ENCODE measurements at regions not wholly inside any gene's neighbourhood (a gene's known extent, or its start where the extent isn't known, plus 50 kb on each side); places are given as distances from the start of the nearest gene placed in this dataset.

DNA sequence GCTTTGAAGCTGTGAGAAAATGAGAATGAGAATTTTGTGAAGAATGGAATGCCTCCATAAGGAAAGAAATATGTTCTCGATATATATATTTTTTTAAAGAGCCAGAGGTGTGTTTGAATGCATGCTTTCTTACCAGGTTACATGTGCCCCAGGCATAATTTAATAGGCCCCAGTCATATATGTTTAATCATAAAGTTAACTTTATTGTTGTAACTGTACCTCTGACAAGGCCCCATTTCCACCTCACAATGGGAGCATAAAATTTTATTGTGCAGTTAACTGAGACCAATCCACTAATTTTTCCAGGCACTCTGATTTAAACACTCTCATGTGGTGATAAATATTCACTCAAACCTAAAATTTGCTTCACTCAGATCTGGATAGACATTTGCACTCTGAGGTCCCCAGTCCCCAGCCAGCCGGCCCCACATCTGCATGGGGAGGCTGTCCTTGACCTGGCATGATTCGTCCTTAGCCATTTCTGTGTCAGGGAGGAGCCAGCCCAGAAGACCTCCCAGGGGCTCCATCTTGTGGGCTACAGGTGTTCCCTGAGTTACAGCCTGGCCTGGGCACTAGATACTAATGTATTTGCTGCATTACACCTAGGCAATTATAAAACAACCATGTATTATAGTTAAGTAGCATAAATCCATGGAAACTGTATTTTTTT is 245.8 kb downstream of the MTRR start:
- no peak for DNase-seq (ENCODE audit: low read depth, low spot score)
- FAIRE-seq: no peak
- no peak overlapping the region for H3K4me3 ChIP-seq (ENCODE audit: control insufficient read depth in 2 of 3, extremely low read depth in 1 of 3, insufficient read depth in 2 of 3, low read depth in 1 of 3, low read length in 3 of 3)
- H2AFZ ChIP-seq (ENCODE audit: control insufficient read depth, low read length): no peak overlapping the region
- no peaks in the 10 kb centered on the region for H3K4me1 ChIP-seq (ENCODE audit: control insufficient read depth, extremely low read depth, insufficient read depth, low read length)
- TF ChIP-seq, protein P1, sequence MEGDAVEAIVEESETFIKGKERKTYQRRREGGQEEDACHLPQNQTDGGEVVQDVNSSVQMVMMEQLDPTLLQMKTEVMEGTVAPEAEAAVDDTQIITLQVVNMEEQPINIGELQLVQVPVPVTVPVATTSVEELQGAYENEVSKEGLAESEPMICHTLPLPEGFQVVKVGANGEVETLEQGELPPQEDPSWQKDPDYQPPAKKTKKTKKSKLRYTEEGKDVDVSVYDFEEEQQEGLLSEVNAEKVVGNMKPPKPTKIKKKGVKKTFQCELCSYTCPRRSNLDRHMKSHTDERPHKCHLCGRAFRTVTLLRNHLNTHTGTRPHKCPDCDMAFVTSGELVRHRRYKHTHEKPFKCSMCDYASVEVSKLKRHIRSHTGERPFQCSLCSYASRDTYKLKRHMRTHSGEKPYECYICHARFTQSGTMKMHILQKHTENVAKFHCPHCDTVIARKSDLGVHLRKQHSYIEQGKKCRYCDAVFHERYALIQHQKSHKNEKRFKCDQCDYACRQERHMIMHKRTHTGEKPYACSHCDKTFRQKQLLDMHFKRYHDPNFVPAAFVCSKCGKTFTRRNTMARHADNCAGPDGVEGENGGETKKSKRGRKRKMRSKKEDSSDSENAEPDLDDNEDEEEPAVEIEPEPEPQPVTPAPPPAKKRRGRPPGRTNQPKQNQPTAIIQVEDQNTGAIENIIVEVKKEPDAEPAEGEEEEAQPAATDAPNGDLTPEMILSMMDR (optimal IDR thresholded peaks at IDR 0.05 in 1 of 3, IDR thresholded peaks at IDR 0.05 in 1 of 3, conservative IDR thresholded peaks at IDR 0.05 in 1 of 3; ENCODE audit: extremely low read depth in 1 of 3, insufficient read depth in 2 of 3, low read length in 3 of 3): no peak
- TF ChIP-seq EZH2 (IDR thresholded peaks at IDR 0.05; ENCODE audit: low read length): no peak
- H3K9me3 ChIP-seq (ENCODE audit: control insufficient read depth, low read depth, low read length): no peaks in the 10 kb centered on the region
- H3K4me2 ChIP-seq (ENCODE audit: control insufficient read depth, extremely low read depth, insufficient read depth, low read depth, low read length): no peak overlapping the region
- no peak overlapping the region for H3K27ac ChIP-seq (ENCODE audit: control insufficient read depth, insufficient read depth, low read length)
- no peaks in the 10 kb centered on the region for H3K9me1 ChIP-seq (ENCODE audit: control insufficient read depth, extremely low read depth, insufficient read depth, low read length)
- H3K9ac ChIP-seq (ENCODE audit: control insufficient read depth, extremely low read depth, insufficient read depth, low read length): no peak overlapping the region
- no peaks in the 10 kb centered on the region for H4K20me1 ChIP-seq (ENCODE audit: control insufficient read depth, extremely low read depth, insufficient read depth, low read length)
- H3K79me2 ChIP-seq (ENCODE audit: control insufficient read depth, insufficient read depth, low read length): no peaks in the 10 kb centered on the region
- H3K36me3 ChIP-seq (ENCODE audit: control insufficient read depth in 2 of 2, extremely low read depth in 1 of 2, insufficient read depth in 2 of 2, low read length in 2 of 2): no peaks in the 10 kb centered on the region
- H3K27me3 ChIP-seq (ENCODE audit: control insufficient read depth, extremely low read depth, insufficient read depth, low read length): no peaks in the 10 kb centered on the region
- dilution Hi-C loops (cut with MboI; ENCODE audit: extremely low pct_ligation_motif_present, low sequenced_read_pairs): no loop called here

DNA sequence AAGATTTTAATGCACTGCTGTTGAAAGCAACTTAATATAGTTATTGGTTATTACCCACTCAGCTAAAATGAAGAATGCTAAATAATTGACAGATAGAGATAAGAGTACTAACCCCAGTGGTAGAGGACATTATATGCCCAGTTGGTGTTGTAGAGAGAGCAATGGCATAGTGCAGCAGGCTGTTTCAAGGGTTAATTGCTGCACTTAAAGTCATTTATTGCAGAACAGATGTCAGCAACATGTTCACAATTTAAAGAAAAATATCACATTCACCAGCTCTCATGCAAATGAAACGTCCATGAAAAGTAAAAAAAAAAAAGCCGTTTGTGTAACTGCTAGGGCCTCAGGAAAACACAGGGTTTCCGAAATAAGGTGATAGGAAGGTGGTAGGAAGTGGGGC is 254.6 kb downstream of the MTRR start:
- Histone ChIP-seq H3K27me3 (ENCODE audit: control insufficient read depth, extremely low read depth, insufficient read depth, low read length) (no peaks in the 10 kb centered on the region), H2AFZ (ENCODE audit: control insufficient read depth, low read length) (no peak overlapping the region), H4K20me1 (ENCODE audit: control insufficient read depth, extremely low read depth, insufficient read depth, low read length) (no peaks in the 10 kb centered on the region), H3K9me1 (ENCODE audit: control insufficient read depth, extremely low read depth, insufficient read depth, low read length) (no peaks in the 10 kb centered on the region), H3K79me2 (ENCODE audit: control insufficient read depth, insufficient read depth, low read length) (no peaks in the 10 kb centered on the region), H3K4me3 (ENCODE audit: control insufficient read depth in 2 of 3, extremely low read depth in 1 of 3, insufficient read depth in 2 of 3, low read depth in 1 of 3, low read length in 3 of 3) (no peak overlapping the region), H3K27ac (ENCODE audit: control insufficient read depth, insufficient read depth, low read length) (no peak overlapping the region), H3K36me3 (ENCODE audit: control insufficient read depth in 2 of 2, extremely low read depth in 1 of 2, insufficient read depth in 2 of 2, low read length in 2 of 2) (no peaks in the 10 kb centered on the region), H3K4me1 (ENCODE audit: control insufficient read depth, extremely low read depth, insufficient read depth, low read length) (no peaks in the 10 kb centered on the region), H3K9me3 (ENCODE audit: control insufficient read depth, low read depth, low read length) (peaks cover 1% of the 10 kb centered on the region), H3K9ac (ENCODE audit: control insufficient read depth, extremely low read depth, insufficient read depth, low read length) (no peak overlapping the region), H3K4me2 (ENCODE audit: control insufficient read depth, extremely low read depth, insufficient read depth, low read depth, low read length) (no peak overlapping the region)
- dilution Hi-C loops (cut with MboI; ENCODE audit: extremely low pct_ligation_motif_present, low sequenced_read_pairs): no loop called here
- FAIRE-seq: no peak
- no peak for DNase-seq (ENCODE audit: low read depth, low spot score)
- no peak for TF ChIP-seq EZH2 (IDR thresholded peaks at IDR 0.05; ENCODE audit: low read length)
- TF ChIP-seq, protein P1 (optimal IDR thresholded peaks at IDR 0.05 in 1 of 3, IDR thresholded peaks at IDR 0.05 in 1 of 3, conservative IDR thresholded peaks at IDR 0.05 in 1 of 3; ENCODE audit: extremely low read depth in 1 of 3, insufficient read depth in 2 of 3, low read length in 3 of 3): no peak

Data from keratinocyte (primary cell).